GM12874 (cell line): ENCODE measurements at regions not wholly inside any gene's neighbourhood (a gene's known extent, or its start where the extent isn't known, plus 50 kb on each side); places are given as distances from the start of the nearest gene placed in this dataset.

ENCODE experiments used
- TF ChIP-seq, protein P1 (sequence below): IDR thresholded peaks from 2 replicates; pipeline ENCODE4 v1.5.1; 2011; ENCODE audit warnings: low read depth, mild to moderate bottlenecking, control low read depth, low read length, moderate library complexity; ENCODE audit not compliant: insufficient read depth

DNA sequence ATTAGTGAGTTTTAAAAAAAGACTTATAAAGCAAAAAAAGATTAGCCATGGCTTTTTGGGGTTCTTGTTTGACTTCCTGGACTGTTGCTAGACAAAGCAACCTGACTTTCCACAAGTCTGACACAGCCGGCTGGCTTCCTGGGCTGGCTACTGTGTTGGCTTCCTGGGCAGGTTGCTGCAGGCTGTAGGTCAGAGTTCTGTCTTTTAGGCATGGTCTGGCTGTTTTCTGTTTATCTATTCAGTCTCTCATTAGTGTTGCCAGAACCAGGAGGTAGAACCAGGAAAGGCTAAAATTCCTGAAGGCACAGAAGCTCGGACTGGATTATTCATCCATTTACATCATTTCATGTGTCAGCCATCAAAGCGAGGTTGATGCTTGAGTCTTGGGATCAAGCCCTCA is 88.6 kb upstream of the SLC35F3 start:
- TF ChIP-seq, protein P1, sequence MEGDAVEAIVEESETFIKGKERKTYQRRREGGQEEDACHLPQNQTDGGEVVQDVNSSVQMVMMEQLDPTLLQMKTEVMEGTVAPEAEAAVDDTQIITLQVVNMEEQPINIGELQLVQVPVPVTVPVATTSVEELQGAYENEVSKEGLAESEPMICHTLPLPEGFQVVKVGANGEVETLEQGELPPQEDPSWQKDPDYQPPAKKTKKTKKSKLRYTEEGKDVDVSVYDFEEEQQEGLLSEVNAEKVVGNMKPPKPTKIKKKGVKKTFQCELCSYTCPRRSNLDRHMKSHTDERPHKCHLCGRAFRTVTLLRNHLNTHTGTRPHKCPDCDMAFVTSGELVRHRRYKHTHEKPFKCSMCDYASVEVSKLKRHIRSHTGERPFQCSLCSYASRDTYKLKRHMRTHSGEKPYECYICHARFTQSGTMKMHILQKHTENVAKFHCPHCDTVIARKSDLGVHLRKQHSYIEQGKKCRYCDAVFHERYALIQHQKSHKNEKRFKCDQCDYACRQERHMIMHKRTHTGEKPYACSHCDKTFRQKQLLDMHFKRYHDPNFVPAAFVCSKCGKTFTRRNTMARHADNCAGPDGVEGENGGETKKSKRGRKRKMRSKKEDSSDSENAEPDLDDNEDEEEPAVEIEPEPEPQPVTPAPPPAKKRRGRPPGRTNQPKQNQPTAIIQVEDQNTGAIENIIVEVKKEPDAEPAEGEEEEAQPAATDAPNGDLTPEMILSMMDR: no peak

- TF ChIP-seq, protein P1: no peak
These were observed 88.1 kb upstream of the SLC35F3 start for GRCh38 chr1:233816348-233816747.

GRCh38 chr1:233819042-233819441 is 85.4 kb upstream of the SLC35F3 start:
- TF ChIP-seq, protein P1: no peak

GRCh38 chr1:233828480-233828879 is 76.0 kb upstream of the SLC35F3 start:
- TF ChIP-seq, protein P1: no peak

- TF ChIP-seq, protein P1: no peak
These were observed 69.9 kb upstream of the SLC35F3 start for GRCh38 chr1:233834609-233835008.

- TF ChIP-seq, protein P1: no peak
These were observed 60.8 kb upstream of the SLC35F3 start for GRCh38 chr1:233843525-233844204.

DNA sequence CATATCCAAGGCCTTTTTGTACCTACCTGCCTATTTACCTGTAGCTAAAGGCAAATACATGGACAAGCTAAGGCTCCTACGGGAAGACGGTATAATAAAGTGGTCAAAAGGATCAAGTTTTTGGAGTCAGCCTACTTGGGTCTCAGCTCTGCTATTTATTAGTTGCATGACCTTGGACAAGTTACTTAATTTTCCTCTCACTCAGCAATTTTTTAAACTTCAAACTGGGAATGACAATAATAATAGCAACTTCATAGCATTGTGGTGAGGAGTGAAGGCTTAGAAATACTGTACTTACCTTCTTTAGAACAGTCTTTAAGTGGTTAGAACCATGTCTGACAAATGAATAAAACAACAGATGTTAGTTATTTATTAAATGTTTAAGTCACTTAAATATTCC is 60.2 kb upstream of the SLC35F3 start:
- TF ChIP-seq, protein P1: no peak

- TF ChIP-seq, protein P1: no peak
These were observed 59.8 kb upstream of the SLC35F3 start for GRCh38 chr1:233844692-233845091.
